ENCODE measurements at regions not wholly inside any gene's neighbourhood (a gene's known extent, or its start where the extent isn't known, plus 50 kb on each side); places are given as distances from the start of the nearest gene placed in this dataset.

DNA sequence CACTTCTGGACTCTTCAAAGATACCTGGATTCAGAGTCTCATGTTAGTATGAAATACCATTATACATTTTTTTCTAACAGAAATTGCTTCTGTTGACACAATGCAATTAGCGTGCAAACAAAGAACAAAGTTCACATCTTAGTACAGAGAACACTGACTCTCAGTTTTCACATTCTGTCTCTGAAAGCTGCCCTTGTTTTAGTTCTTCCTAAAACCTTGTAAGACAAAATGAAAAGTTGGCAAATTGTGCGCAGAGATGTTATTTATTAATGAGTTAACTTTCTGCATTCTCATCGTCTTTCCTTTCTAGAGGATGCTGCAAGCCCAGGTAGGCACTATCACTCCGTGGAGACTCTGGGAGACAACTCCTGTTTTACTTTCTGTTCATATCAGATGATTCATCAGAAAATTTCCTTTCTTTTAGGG lies 377.3 kb upstream of the POU3F3 start (continued):
- TF ChIP-seq ASH2L (IDR thresholded peaks at IDR 0.05; ENCODE audit: insufficient read length, low read depth, low read length) (peak; percentile 93), CEBPB (IDR thresholded peaks at IDR 0.05; ENCODE audit: borderline replicate concordance, low read depth, low read length) (peak; percentile 34; the same call in 1 of the 2 replicates), ATF1 (CRISPR knock-in tag; IDR thresholded peaks at IDR 0.05) (0 out of 2 replicates have a peak, but pooled peaks have one; percentile 35), RCOR2 (CRISPR knock-in tag; IDR thresholded peaks at IDR 0.05) (0 out of 2 replicates have a peak, but pooled peaks have one; percentile 50), ZNF7 (CRISPR knock-in tag; IDR thresholded peaks at IDR 0.05) (peak; percentile 76; the same call in 1 of the 2 replicates), ZNF205 (CRISPR knock-in tag; IDR thresholded peaks at IDR 0.05) (0 out of 2 replicates have a peak, but pooled peaks have one; percentile 49), SAP130 (CRISPR knock-in tag; IDR thresholded peaks at IDR 0.05; ENCODE audit: low read depth) (peak; percentile 22; the same call in 1 of the 2 replicates), GATAD2A (CRISPR knock-in tag; IDR thresholded peaks at IDR 0.05) (peak; percentile 89), SIX1 (CRISPR knock-in tag; IDR thresholded peaks at IDR 0.05; ENCODE audit: borderline replicate concordance) (peak; percentile 77), ELF3 (CRISPR knock-in tag; IDR thresholded peaks at IDR 0.05) (peak; percentile 40; the same call in 1 of the 2 replicates), SP140L (CRISPR knock-in tag; IDR thresholded peaks at IDR 0.05; ENCODE audit: borderline replicate concordance) (0 out of 2 replicates have a peak, but pooled peaks have one; percentile 69), ZFP37 (CRISPR knock-in tag; IDR thresholded peaks at IDR 0.05; ENCODE audit: borderline replicate concordance) (no peak), NCOR1 (IDR thresholded peaks at IDR 0.05; ENCODE audit: borderline replicate concordance, low read length) (peak; percentile 88), MAFF (IDR thresholded peaks at IDR 0.05; ENCODE audit: low read depth, low read length) (peak; percentile 42; the same call in 1 of the 2 replicates), AHDC1 (CRISPR knock-in tag; IDR thresholded peaks at IDR 0.05; ENCODE audit: borderline replicate concordance) (peak; percentile 92), MIXL1 (CRISPR knock-in tag; IDR thresholded peaks at IDR 0.05) (peak; percentile 91), FOXA1 (IDR thresholded peaks at IDR 0.05) (0 out of 2 replicates have a peak, but pooled peaks have one; percentile 16), FOXA1 (CRISPR knock-in tag; IDR thresholded peaks at IDR 0.05) (peak; percentile 77), ATF7-NPFF (CRISPR knock-in tag; IDR thresholded peaks at IDR 0.05; ENCODE audit: low read depth) (no peak), MXD4 (CRISPR knock-in tag; IDR thresholded peaks at IDR 0.05) (no peak)
- TF ChIP-seq, protein P1, sequence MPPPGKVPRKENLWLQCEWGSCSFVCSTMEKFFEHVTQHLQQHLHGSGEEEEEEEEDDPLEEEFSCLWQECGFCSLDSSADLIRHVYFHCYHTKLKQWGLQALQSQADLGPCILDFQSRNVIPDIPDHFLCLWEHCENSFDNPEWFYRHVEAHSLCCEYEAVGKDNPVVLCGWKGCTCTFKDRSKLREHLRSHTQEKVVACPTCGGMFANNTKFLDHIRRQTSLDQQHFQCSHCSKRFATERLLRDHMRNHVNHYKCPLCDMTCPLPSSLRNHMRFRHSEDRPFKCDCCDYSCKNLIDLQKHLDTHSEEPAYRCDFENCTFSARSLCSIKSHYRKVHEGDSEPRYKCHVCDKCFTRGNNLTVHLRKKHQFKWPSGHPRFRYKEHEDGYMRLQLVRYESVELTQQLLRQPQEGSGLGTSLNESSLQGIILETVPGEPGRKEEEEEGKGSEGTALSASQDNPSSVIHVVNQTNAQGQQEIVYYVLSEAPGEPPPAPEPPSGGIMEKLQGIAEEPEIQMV (CRISPR knock-in tag; IDR thresholded peaks at IDR 0.05; ENCODE audit: low read depth), result no peak
- TF ChIP-seq, protein P2, sequence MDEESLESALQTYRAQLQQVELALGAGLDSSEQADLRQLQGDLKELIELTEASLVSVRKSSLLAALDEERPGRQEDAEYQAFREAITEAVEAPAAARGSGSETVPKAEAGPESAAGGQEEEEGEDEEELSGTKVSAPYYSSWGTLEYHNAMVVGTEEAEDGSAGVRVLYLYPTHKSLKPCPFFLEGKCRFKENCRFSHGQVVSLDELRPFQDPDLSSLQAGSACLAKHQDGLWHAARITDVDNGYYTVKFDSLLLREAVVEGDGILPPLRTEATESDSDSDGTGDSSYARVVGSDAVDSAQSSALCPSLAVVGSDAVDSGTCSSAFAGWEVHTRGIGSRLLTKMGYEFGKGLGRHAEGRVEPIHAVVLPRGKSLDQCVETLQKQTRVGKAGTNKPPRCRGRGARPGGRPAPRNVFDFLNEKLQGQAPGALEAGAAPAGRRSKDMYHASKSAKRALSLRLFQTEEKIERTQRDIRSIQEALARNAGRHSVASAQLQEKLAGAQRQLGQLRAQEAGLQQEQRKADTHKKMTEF (CRISPR knock-in tag; IDR thresholded peaks at IDR 0.05), result peak; percentile 42; the same call in 1 of the 2 replicates
- TF ChIP-seq, protein P3, sequence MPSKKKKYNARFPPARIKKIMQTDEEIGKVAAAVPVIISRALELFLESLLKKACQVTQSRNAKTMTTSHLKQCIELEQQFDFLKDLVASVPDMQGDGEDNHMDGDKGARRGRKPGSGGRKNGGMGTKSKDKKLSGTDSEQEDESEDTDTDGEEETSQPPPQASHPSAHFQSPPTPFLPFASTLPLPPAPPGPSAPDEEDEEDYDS (CRISPR knock-in tag; IDR thresholded peaks at IDR 0.05), result no peak

Measured in HepG2 (cell line).